ENCODE measurements at regions not wholly inside any gene's neighbourhood (a gene's known extent, or its start where the extent isn't known, plus 50 kb on each side); places are given as distances from the start of the nearest gene placed in this dataset.

DNA sequence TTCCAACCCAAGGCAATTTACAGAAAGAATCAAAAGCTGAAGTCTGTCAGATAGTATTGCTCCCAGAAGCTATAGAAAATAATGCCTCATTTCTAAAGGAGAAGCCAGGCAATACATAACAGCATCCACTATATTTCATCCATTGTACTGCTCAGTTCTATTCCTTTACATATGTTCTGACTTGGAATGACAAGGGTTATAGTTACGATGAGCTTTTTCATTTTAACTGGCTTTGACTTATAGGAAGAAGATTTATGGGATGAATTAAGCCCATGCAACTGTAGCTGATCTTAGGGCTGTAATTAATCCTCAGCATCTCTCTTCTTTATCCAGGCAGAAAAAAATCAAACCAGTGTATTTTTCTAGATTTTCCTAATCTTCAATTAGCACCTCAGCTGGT is 676.3 kb upstream of the CCDC54 start:
- H3K9me3 ChIP-seq: no peaks in the 10 kb centered on the region
- H3K4me3 ChIP-seq: no peak overlapping the region
- H3K36me3 ChIP-seq: no peaks in the 10 kb centered on the region
- H3K27ac ChIP-seq: no peak overlapping the region
- 70 to 91% methylated on average over 1 of the region's 1 CpG for WGBS, 2 donors
- TF ChIP-seq EP300 (IDR thresholded peaks at IDR 0.05) (no peak), POLR2A (IDR thresholded peaks at IDR 0.05) (no peak)
- TF ChIP-seq, protein P1, sequence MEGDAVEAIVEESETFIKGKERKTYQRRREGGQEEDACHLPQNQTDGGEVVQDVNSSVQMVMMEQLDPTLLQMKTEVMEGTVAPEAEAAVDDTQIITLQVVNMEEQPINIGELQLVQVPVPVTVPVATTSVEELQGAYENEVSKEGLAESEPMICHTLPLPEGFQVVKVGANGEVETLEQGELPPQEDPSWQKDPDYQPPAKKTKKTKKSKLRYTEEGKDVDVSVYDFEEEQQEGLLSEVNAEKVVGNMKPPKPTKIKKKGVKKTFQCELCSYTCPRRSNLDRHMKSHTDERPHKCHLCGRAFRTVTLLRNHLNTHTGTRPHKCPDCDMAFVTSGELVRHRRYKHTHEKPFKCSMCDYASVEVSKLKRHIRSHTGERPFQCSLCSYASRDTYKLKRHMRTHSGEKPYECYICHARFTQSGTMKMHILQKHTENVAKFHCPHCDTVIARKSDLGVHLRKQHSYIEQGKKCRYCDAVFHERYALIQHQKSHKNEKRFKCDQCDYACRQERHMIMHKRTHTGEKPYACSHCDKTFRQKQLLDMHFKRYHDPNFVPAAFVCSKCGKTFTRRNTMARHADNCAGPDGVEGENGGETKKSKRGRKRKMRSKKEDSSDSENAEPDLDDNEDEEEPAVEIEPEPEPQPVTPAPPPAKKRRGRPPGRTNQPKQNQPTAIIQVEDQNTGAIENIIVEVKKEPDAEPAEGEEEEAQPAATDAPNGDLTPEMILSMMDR (IDR thresholded peaks at IDR 0.05): no peak
- no peaks in the 10 kb centered on the region for H3K4me1 ChIP-seq
- no peak for DNase-seq (ENCODE audit: low spot score in 2 of 2)
- no peaks in the 10 kb centered on the region for H3K27me3 ChIP-seq

DNA sequence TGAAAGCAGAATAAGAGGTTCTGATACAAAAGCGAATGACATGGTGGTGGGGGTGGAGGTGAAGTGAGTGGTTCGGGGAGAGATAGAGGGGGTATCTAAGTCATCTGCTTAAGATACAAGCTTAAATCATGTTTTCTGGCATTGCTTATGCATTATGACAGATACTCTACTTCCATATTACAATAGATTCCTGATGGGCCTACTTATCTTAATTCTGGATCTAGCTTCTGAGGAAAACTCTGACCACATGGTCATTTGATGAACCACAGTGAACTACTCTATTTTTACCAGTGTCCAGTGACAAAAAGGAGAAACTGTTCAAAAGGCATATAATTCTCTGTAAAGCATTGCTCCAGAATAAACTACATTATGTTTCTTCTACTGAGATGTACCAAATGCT is 673.7 kb upstream of the CCDC54 start:
- WGBS, 2 donors: 85 to 90% methylated on average over 2 of the region's 2 CpGs
- no peaks in the 10 kb centered on the region for H3K27me3 ChIP-seq
- TF ChIP-seq EP300 (IDR thresholded peaks at IDR 0.05) (no peak), POLR2A (IDR thresholded peaks at IDR 0.05) (no peak)
- TF ChIP-seq, protein P1 (IDR thresholded peaks at IDR 0.05): no peak

DNA sequence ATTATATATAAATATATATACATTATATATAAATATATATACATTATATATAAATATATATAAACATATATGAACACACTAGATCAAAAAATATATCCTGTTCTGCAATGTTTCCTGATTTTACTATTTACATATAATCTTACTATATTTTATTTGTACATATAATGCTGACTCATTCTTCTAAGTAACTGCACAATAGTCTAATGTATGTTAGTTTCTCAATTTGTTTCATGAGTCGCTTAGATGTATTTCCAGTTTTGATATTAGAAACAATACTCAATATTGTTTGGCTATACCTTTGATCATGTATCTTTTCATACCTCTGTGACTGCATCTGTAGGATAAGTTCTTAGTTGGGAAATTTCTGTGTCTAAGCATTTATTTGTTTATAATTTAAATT is 669.9 kb upstream of the CCDC54 start:
- Histone ChIP-seq H3K27ac (no peak overlapping the region), H3K27me3 (no peaks in the 10 kb centered on the region), H3K36me3 (no peaks in the 10 kb centered on the region), H3K4me3 (no peak overlapping the region), H3K9me3 (no peaks in the 10 kb centered on the region), H3K4me1 (no peaks in the 10 kb centered on the region)
- TF ChIP-seq EP300 (IDR thresholded peaks at IDR 0.05): no peak
- TF ChIP-seq, protein P1 (IDR thresholded peaks at IDR 0.05): no peak
- 89 to 96% methylated on average over 1 of the region's 1 CpG for WGBS, 2 donors
- DNase-seq (ENCODE audit: low spot score in 2 of 2): no peak

More for the DNA sequence above, 673.7 kb upstream of the CCDC54 start:
- H3K4me3 ChIP-seq: no peak overlapping the region
- no peak for DNase-seq (ENCODE audit: low spot score in 2 of 2)
- no peaks in the 10 kb centered on the region for H3K36me3 ChIP-seq
- H3K4me1 ChIP-seq: no peaks in the 10 kb centered on the region
- no peak overlapping the region for H3K27ac ChIP-seq
- no peaks in the 10 kb centered on the region for H3K9me3 ChIP-seq

DNA sequence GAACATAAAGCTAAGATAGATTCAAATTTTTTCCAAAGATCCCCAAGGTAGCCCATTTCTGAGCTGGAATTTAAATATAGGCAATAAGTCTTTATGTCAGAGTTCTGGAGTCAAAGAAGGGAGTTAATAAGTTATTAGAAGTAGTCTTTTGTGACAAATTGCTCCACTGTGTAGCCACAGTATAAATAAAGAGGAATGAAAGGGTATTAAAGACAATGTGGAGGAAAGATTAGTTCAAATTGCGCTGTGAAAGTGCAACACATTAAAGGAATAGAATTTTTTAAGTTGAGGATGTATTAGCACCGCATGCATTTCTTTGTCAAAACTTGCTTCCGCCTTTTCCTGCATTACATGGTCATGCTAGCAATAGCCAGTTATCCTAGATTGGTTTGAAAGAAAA is 666.6 kb upstream of the CCDC54 start:
- Histone ChIP-seq H3K36me3 (no peaks in the 10 kb centered on the region), H3K27me3 (no peaks in the 10 kb centered on the region), H3K9me3 (no peaks in the 10 kb centered on the region), H3K27ac (no peak overlapping the region), H3K4me1 (no peaks in the 10 kb centered on the region), H3K4me3 (no peak overlapping the region)
- no peak for TF ChIP-seq POLR2A (IDR thresholded peaks at IDR 0.05)
- TF ChIP-seq, protein P1 (IDR thresholded peaks at IDR 0.05): no peak
- TF ChIP-seq EP300 (IDR thresholded peaks at IDR 0.05): no peak
- WGBS, 2 donors: 90 to 96% methylated on average over 3 of the region's 3 CpGs
- DNase-seq (ENCODE audit: low spot score in 2 of 2): no peak

DNA sequence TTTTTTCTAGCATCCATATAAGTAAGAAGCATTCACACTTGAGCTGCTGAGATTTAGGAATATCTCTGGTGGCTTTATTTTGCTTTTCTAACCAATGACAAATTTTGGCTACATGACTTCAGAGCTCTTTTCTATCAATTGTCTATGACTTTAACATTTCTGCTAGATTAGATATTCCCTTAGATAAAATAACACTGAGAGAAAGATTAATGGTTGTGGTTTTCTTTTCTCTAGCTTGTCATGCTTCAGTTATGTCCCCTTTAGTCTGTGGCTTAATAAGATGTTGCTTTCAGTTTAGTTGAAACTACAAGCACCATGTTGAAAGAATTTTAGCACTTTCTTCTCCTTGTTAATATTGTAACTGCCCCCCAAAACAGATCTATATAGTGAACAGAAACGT is 665.6 kb upstream of the CCDC54 start:
- TF ChIP-seq, protein P1 (IDR thresholded peaks at IDR 0.05): no peak
- TF ChIP-seq EP300 (IDR thresholded peaks at IDR 0.05) (no peak), POLR2A (IDR thresholded peaks at IDR 0.05) (no peak)
- Histone ChIP-seq H3K27me3 (no peaks in the 10 kb centered on the region), H3K9me3 (no peaks in the 10 kb centered on the region), H3K4me1 (no peaks in the 10 kb centered on the region), H3K36me3 (no peaks in the 10 kb centered on the region), H3K27ac (no peak overlapping the region), H3K4me3 (no peak overlapping the region)
- 13 to 17% methylated on average over 1 of the region's 1 CpG for WGBS, 2 donors
- no peak for DNase-seq (ENCODE audit: low spot score in 2 of 2)
